T-helper 2 cell (primary cell): ENCODE measurements at regions not wholly inside any gene's neighbourhood (a gene's known extent, or its start where the extent isn't known, plus 50 kb on each side); places are given as distances from the start of the nearest gene placed in this dataset.
"Not testable (repeated sequence)": the region's sequence is repeated elsewhere in the genome, so short reads cannot be mapped to it uniquely, and the experiment has no call there.

Experiments
- DNase-seq, 5 experiments: peaks; one replicate each; pipeline versions ENCODE4 v3.0.0 to v3.0.0-alpha.2; 2012 to 2022

- no peak for DNase-seq
These were observed 147.3 kb upstream of the ZNF385D start for GRCh38 chr3:21898316-21898715.

GRCh38 chr3:21901484-21901883 is 150.5 kb upstream of the ZNF385D start:
- no peak for DNase-seq

- no peak for DNase-seq
These were observed 151.9 kb upstream of the ZNF385D start for GRCh38 chr3:21902956-21903355.

- DNase-seq, result no peak
These were observed 158.1 kb upstream of the ZNF385D start for GRCh38 chr3:21909096-21909495.

- no peak for DNase-seq
These were observed 161.7 kb upstream of the ZNF385D start for GRCh38 chr3:21912711-21913110.

- no peak for DNase-seq
These were observed 162.8 kb upstream of the ZNF385D start for GRCh38 chr3:21913791-21914190.

GRCh38 chr3:21914451-21914850 is 163.4 kb upstream of the ZNF385D start:
- no peak for DNase-seq

- DNase-seq, result no peak
These were observed 168.4 kb upstream of the ZNF385D start for GRCh38 chr3:21919383-21919782.

GRCh38 chr3:21920421-21920861 is 169.4 kb upstream of the ZNF385D start:
- DNase-seq, result no peak

GRCh38 chr3:21923156-21923555 is 172.1 kb upstream of the ZNF385D start:
- not testable (repeated sequence) for DNase-seq

- DNase-seq, result no peak
These were observed 176.3 kb upstream of the ZNF385D start for GRCh38 chr3:21927261-21927660.

- DNase-seq, result no peak
These were observed 183.6 kb upstream of the ZNF385D start for GRCh38 chr3:21934591-21934990.

- DNase-seq, result no peak
These were observed 185.2 kb upstream of the ZNF385D start for GRCh38 chr3:21936207-21936606.

- DNase-seq, result no peak
These were observed 187.3 kb upstream of the ZNF385D start for GRCh38 chr3:21938267-21938681.

- DNase-seq, result no peak
These were observed 191.3 kb upstream of the ZNF385D start for GRCh38 chr3:21942328-21942727.

- DNase-seq, result no peak
These were observed 193.2 kb upstream of the ZNF385D start for GRCh38 chr3:21944251-21944650.

GRCh38 chr3:21952856-21953255 is 201.8 kb upstream of the ZNF385D start:
- DNase-seq, result no peak

GRCh38 chr3:21954709-21955108 is 203.7 kb upstream of the ZNF385D start:
- no peak for DNase-seq

- DNase-seq, result no peak
These were observed 204.4 kb upstream of the ZNF385D start for GRCh38 chr3:21955406-21955805.

- no peak for DNase-seq
These were observed 209.0 kb upstream of the ZNF385D start for GRCh38 chr3:21960033-21960432.

GRCh38 chr3:21962456-21962855 is 211.4 kb upstream of the ZNF385D start:
- DNase-seq, result no peak

- not testable (repeated sequence) for DNase-seq
These were observed 215.4 kb upstream of the ZNF385D start for GRCh38 chr3:21966457-21966856.

GRCh38 chr3:21979706-21980105 is 228.7 kb upstream of the ZNF385D start:
- DNase-seq, result no peak

GRCh38 chr3:21989341-21990042 is 238.5 kb upstream of the ZNF385D start:
- no peak for DNase-seq

- DNase-seq, result no peak
These were observed 240.1 kb upstream of the ZNF385D start for GRCh38 chr3:21991061-21991460.
